Stimulated activated CD8-positive, alpha-beta memory T cell treated with anti-CD3 and anti-CD28 coated beads, Interleukin-15, amount 100 ng/mL, for 24 hours (primary cell): ENCODE measurements at regions not wholly inside any gene's neighbourhood (a gene's known extent, or its start where the extent isn't known, plus 50 kb on each side); places are given as distances from the start of the nearest gene placed in this dataset.

Experiments
- DNase-seq: peaks from one replicate; pipeline ENCODE4 v3.0.0-alpha.2; 2020; ENCODE audit warnings: low read depth

DNA sequence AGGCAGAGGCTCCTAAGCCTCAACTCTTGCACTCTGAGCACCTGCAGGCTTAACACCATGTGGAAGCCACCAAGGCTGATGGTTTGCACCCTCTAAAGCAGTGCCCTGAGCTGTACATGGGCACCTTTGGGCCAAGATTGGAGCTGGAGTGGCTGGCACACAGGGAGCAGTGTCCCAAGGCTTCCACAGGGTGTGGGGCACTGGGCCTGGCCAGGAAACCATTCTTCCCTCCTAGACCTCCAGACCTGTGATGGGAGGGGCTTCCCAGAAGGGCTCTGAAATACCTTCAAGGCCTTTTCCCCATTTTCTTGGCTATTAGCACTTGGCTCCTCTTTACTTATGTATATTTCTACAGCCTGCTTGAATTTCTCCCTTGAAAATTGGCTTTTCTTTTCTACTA, 67.9 kb upstream of the PPM1J start:
- DNase-seq = no peak

DNA sequence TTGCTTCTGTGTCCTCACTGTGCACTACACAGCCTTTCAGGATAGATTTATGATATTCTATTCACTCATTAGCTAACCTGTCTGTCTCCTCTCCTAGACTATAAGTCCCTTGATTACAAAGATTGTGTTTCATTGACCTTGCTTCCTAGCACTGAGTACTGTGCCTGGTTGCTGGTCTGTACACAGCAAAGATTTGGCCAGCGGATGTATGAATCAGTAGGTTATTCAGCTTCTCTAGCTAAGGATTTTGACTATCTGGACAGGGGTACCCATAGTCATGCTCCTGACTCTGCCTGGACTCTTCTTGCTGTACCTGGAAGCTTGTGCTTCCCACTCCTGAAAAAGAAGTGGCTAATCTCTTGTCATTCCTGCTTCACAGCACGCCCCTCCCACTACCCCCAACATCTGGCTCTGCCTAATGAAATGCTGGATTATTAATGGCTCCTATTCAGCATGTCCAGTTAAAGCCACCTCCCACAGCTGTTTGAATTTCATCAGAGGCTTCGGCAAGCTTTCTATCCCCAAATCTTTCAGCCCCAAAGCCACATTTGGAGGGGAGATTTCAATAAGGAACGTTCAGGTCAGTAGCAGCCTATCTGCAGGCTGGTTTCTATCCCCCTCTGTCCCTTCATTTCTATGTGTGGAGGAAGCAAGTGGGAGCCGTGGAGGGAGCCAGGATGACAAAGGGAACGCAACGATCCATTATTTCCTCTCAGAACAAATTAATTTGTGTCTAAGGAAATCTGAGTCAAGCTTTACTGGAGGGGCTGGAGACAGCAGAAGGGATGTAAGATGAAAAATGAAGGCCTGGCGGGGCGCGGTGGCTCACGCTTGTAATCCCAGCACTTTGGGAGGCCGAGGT, 64.8 kb upstream of the PPM1J start:
- DNase-seq = no peak

DNA sequence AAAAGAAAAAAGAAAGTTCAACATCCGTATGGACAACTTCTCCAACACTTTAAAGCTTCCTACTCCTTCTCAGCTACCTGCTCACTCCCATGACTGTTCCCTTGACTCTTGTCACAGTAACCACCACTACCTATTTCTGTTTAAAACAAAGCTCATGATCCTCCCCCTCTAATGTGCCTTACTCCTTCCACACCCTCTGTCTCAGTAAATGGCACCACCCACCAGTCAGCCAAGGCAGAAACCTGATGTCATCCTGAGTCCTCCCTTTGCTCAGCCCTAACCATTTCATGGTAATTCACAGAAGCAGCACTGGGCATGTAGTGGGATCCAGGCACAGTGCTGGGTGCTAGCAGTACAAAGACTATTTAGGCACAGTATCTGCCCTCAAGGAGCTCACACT, 63.0 kb upstream of the PPM1J start:
- DNase-seq = no peak

DNA sequence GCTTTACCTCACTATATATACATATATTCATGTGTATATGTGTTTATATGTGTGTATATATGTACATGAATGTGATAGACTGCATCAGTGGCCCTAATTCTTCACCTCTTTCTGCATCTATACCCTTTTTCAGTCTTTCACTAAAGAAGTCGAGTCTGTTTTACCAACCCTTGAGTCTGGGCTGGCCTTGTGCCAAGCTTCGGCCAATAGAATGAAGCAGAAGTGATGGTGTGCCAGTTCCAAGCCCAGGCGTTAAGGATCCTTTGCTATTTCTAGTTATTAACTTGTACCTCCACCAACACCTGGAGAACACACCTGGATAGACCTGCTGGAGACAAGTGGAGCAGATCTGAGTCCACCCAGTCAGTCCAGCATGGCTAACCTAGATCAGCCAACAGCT, 61.6 kb upstream of the PPM1J start:
- DNase-seq = no peak

DNA sequence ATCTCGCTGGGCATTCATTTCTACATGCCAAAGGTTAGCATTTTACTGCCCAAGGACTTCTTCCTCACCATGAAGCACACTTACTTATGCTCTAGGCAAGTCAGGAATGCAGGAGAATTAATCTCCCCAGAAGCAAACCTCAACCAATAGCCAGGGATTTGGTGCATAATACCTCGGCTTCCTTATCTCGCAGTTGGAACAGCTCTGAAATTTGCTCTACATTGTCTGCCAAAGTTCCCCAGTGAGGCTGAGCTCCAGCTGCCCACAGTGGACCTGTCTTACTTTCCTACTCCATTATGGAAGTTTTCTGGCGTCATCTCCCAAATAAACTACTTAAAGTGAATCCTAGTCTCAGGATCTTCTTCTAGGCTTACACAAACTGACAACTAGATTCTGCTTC, 57.6 kb upstream of the PPM1J start:
- DNase-seq = no peak

DNA sequence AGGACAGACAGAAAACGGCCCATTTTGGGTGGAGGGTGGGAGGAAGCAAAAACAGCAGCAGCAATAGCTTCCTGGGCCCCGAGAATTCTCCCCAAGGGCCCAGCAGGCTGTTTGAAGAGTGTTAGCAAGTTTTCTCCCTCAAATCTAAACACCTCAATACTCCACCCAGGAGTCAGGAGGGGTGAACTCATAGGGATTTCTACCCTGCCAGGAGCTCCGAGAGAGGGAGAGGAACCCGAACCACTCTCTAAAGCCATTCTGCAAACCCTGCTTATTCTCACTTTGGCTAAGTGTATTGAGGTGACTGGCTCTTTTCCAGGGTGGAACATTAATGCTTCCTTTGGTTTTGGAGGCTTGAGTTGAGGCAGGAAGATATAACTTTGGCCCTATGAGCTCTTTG, 55.6 kb upstream of the PPM1J start:
- no peak for DNase-seq

- no peak for DNase-seq
These were observed 54.5 kb upstream of the PPM1J start for GRCh38 chr1:112769611-112770010.

- DNase-seq = no peak
These were observed 52.5 kb upstream of the PPM1J start for GRCh38 chr1:112767646-112768045.
